DND-41 (cell line): ENCODE measurements at regions not wholly inside any gene's neighbourhood (a gene's known extent, or its start where the extent isn't known, plus 50 kb on each side); places are given as distances from the start of the nearest gene placed in this dataset.

Source experiments
- EZH2 ChIP-seq: IDR thresholded peaks from 3 replicates; pipeline ENCODE4 v1.6.1; 2012; ENCODE audit warnings: borderline replicate concordance, low read depth, mild to moderate bottlenecking, moderate library complexity, low read length, inconsistent platforms; ENCODE audit not compliant: severe bottlenecking
- TF ChIP-seq, protein P1 (sequence below): IDR thresholded peaks from 2 replicates; pipeline ENCODE4 v1.5.1; 2012; ENCODE audit warnings: borderline replicate concordance, low read length, moderate library complexity, mild to moderate bottlenecking; ENCODE audit not compliant: poor library complexity, severe bottlenecking; ENCODE audit errors: extremely low read depth

DNA sequence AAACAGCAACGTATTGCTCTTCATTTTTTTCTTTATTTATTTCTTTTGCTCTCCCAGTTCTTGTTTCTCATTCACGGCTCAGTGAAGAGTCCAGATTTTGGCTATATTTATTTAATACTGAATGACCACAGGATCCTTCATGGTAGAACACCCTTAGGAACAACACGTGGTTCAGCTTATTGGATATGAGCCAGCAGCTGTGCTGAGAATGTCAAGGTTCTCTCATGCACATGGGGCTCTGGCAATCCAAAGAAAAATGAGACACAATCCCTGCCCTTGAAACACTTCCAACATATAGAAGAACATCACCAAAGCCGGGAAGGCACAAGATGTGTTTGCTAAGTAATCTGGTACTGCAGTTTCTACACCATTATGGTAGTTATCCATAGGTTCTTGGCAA is 852.9 kb downstream of the SORCS1 start:
- TF ChIP-seq, protein P1, sequence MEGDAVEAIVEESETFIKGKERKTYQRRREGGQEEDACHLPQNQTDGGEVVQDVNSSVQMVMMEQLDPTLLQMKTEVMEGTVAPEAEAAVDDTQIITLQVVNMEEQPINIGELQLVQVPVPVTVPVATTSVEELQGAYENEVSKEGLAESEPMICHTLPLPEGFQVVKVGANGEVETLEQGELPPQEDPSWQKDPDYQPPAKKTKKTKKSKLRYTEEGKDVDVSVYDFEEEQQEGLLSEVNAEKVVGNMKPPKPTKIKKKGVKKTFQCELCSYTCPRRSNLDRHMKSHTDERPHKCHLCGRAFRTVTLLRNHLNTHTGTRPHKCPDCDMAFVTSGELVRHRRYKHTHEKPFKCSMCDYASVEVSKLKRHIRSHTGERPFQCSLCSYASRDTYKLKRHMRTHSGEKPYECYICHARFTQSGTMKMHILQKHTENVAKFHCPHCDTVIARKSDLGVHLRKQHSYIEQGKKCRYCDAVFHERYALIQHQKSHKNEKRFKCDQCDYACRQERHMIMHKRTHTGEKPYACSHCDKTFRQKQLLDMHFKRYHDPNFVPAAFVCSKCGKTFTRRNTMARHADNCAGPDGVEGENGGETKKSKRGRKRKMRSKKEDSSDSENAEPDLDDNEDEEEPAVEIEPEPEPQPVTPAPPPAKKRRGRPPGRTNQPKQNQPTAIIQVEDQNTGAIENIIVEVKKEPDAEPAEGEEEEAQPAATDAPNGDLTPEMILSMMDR: no peak
- TF ChIP-seq EZH2: no peak
